Heart left ventricle (tissue), 13 donors: ENCODE measurements at regions not wholly inside any gene's neighbourhood (a gene's known extent, or its start where the extent isn't known, plus 50 kb on each side); places are given as distances from the start of the nearest gene placed in this dataset.

Experiments used
- POLR2A ChIP-seq, 2 donors: fragments of 450-650 bp; IDR thresholded peaks; one replicate each; pipeline ENCODE4 v1.6.1; 2017; ENCODE audit warnings: antibody characterized with exemption in 2 of 2, mild to moderate bottlenecking in 2 of 2, moderate library complexity in 2 of 2
- TF ChIP-seq, protein P1 (sequence below), 12 donors: fragments of 200-600 bp; sonication (generic) in 4 of 12; IDR thresholded peaks; one replicate each; pipeline versions ENCODE4 v1.5.0 to v1.8.0; 2018 to 2022; ENCODE audit warnings: antibody characterized with exemption in 12 of 12, mild to moderate bottlenecking in 5 of 12
- donor health status: ischemic (EF 13 %, LVEDD 7.1; RV severe dilation, severe dysfunction).
- donor health status: DM: no; HTN: yes; CAD: no.
- donor health status: DM: no; HTN: no; CAD: no.
- donor health status: ischemic (EF 25% LVEDD 6.9; RV normal size, moderate dysfunction).
- donor health status: ischemic (EF 25% LVEDD 5.7; RV mildly dilated, moderate dysfunction).
- donor health status: ischemic (EF 35%, LVEDD 5.7; RV mildly dilated, moderate dysfunction).
- donor health status: nonischemic (EF 11% LVEDD 7.7; RV severe dilation, severe dysfunction).
- donor health status: DM: yes; HTN: yes; CAD: no.
- donor health status: PGD.
- donor health status: ischemic (EF 29% LVEDD 5.4; RV normal size, mild dysfunction).
- donor health status: nonischemic (EF 23%, LVEDD 6.1; RV moderate dilation, normal function).

DNA sequence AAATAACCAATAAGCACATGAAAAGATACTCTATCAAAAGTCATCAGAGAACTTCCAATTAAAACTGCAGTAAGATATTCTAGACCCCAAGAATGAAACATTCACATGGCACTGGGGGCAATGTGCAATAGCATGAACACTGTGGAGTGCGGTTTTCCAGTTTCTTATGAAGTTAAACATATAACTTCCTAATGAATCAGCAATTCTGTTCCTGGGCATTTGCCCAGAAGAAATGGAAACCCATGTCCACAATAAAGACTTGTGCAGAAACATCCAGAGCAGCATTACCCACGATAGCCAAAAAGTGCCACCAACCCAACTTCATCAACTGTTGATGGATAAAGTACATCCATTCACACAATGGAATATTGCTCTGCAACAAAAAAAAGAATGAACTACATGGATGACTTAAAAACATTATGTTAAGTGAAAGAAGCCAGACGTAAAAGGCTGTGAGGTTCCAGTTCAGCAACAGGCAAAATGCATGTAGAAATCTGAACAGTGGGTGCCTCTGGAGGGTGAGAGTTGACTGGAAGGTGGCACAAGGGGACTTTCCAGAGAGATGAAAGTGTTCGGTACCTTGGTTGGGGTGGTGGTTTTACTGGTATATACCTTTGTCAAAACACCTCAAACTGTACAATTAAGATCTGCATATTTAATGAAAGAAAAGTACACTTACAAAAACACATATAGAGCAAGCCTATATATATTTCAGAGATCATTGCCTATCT lies 207.2 kb upstream of the ECI2 start:
- TF ChIP-seq, protein P1, sequence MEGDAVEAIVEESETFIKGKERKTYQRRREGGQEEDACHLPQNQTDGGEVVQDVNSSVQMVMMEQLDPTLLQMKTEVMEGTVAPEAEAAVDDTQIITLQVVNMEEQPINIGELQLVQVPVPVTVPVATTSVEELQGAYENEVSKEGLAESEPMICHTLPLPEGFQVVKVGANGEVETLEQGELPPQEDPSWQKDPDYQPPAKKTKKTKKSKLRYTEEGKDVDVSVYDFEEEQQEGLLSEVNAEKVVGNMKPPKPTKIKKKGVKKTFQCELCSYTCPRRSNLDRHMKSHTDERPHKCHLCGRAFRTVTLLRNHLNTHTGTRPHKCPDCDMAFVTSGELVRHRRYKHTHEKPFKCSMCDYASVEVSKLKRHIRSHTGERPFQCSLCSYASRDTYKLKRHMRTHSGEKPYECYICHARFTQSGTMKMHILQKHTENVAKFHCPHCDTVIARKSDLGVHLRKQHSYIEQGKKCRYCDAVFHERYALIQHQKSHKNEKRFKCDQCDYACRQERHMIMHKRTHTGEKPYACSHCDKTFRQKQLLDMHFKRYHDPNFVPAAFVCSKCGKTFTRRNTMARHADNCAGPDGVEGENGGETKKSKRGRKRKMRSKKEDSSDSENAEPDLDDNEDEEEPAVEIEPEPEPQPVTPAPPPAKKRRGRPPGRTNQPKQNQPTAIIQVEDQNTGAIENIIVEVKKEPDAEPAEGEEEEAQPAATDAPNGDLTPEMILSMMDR (IDR thresholded peaks at IDR 0.05), result no peak
- no peak for TF ChIP-seq POLR2A (IDR thresholded peaks at IDR 0.05)
